ENCODE measurements at regions not wholly inside any gene's neighbourhood (a gene's known extent, or its start where the extent isn't known, plus 50 kb on each side); places are given as distances from the start of the nearest gene placed in this dataset.
A peak's percentile ranks its signal among the peaks of the same experiment; 100 is the strongest.

GRCh38 chr7:35985126-35985754 is 167.8 kb upstream of the EEPD1 start:
- no peaks in the 10 kb centered on the region for H3K27me3 ChIP-seq (replicated peaks in 2 of 5; ENCODE audit: control insufficient read depth in 4 of 5, insufficient read depth in 5 of 5, low read length in 4 of 5)
- no peaks in the 10 kb centered on the region for H3K4me1 ChIP-seq (ENCODE audit: control extremely low read depth in 1 of 4, control insufficient read depth in 4 of 4, insufficient read depth in 4 of 4, low read length in 3 of 4)
- CTCF ChIA-PET = interaction anchor here (0.5 to 4.5 kb wide), 23 partner anchors 9 to 1197 kb away, joined by 3 to 137 read pairs (median 4); no protein-coding TSS in a partner anchor
- no peak overlapping the region for H3K27ac ChIP-seq (ENCODE audit: insufficient read depth in 1 of 2, low read depth in 1 of 2, low read length in 2 of 2, poor library complexity in 1 of 2, severe bottlenecking in 2 of 2)
- no peak overlapping the region for H3K4me3 ChIP-seq (ENCODE audit: control insufficient read depth in 1 of 7, extremely low read depth in 1 of 7, insufficient read depth in 4 of 7, low read depth in 2 of 7, low read length in 6 of 7)
- H3K36me3 ChIP-seq (ENCODE audit: control insufficient read depth in 4 of 4, insufficient read depth in 4 of 4, low read length in 3 of 4) = no peaks in the 10 kb centered on the region
- POLR2A ChIA-PET = no interaction called here
- DNase-seq = peak; percentile 72 to 87 (median 80)
- H3K9me3 ChIP-seq (ENCODE audit: control extremely low read depth in 1 of 5, control insufficient read depth in 4 of 5, insufficient read depth in 2 of 5, low read depth in 1 of 5, low read length in 4 of 5) = no peaks in the 10 kb centered on the region
- WGBS (ENCODE audit: insufficient coverage) = 29% methylated on average over 6 of the region's 7 CpGs

GRCh38 chr7:35987016-35987415 is 166.0 kb upstream of the EEPD1 start:
- H3K4me1 ChIP-seq (ENCODE audit: control extremely low read depth in 1 of 4, control insufficient read depth in 4 of 4, insufficient read depth in 4 of 4, low read length in 3 of 4) = no peaks in the 10 kb centered on the region
- H3K27ac ChIP-seq (ENCODE audit: insufficient read depth in 1 of 2, low read depth in 1 of 2, low read length in 2 of 2, poor library complexity in 1 of 2, severe bottlenecking in 2 of 2) = no peak overlapping the region
- POLR2A ChIA-PET = no interaction called here
- no peak for DNase-seq
- H3K36me3 ChIP-seq (ENCODE audit: control insufficient read depth in 4 of 4, insufficient read depth in 4 of 4, low read length in 3 of 4) = no peaks in the 10 kb centered on the region
- H3K27me3 ChIP-seq (replicated peaks in 2 of 5; ENCODE audit: control insufficient read depth in 4 of 5, insufficient read depth in 5 of 5, low read length in 4 of 5) = no peaks in the 10 kb centered on the region
- H3K9me3 ChIP-seq (ENCODE audit: control extremely low read depth in 1 of 5, control insufficient read depth in 4 of 5, insufficient read depth in 2 of 5, low read depth in 1 of 5, low read length in 4 of 5) = no peaks in the 10 kb centered on the region
- no peak overlapping the region for H3K4me3 ChIP-seq (ENCODE audit: control insufficient read depth in 1 of 7, extremely low read depth in 1 of 7, insufficient read depth in 4 of 7, low read depth in 2 of 7, low read length in 6 of 7)
- WGBS (ENCODE audit: insufficient coverage) = 94% methylated on average over 2 of the region's 6 CpGs
- CTCF ChIA-PET = interaction anchor here (2.6 to 4.5 kb wide), 3 partner anchors 11 to 333 kb away, joined by 8 to 137 read pairs (median 52); no protein-coding TSS in a partner anchor

- DNase-seq = no peak
- ChIA-PET CTCF (interaction anchor here (1.2 kb wide), 1 partner anchor 304 kb away, joined by 4 read pairs; no protein-coding TSS in a partner anchor), POLR2A (no interaction called here)
- Histone ChIP-seq H3K4me1 (ENCODE audit: control extremely low read depth in 1 of 4, control insufficient read depth in 4 of 4, insufficient read depth in 4 of 4, low read length in 3 of 4) (no peaks in the 10 kb centered on the region), H3K36me3 (ENCODE audit: control insufficient read depth in 4 of 4, insufficient read depth in 4 of 4, low read length in 3 of 4) (no peaks in the 10 kb centered on the region), H3K27me3 (replicated peaks in 2 of 5; ENCODE audit: control insufficient read depth in 4 of 5, insufficient read depth in 5 of 5, low read length in 4 of 5) (no peaks in the 10 kb centered on the region), H3K27ac (ENCODE audit: insufficient read depth in 1 of 2, low read depth in 1 of 2, low read length in 2 of 2, poor library complexity in 1 of 2, severe bottlenecking in 2 of 2) (no peak overlapping the region), H3K9me3 (ENCODE audit: control extremely low read depth in 1 of 5, control insufficient read depth in 4 of 5, insufficient read depth in 2 of 5, low read depth in 1 of 5, low read length in 4 of 5) (no peaks in the 10 kb centered on the region), H3K4me3 (ENCODE audit: control insufficient read depth in 1 of 7, extremely low read depth in 1 of 7, insufficient read depth in 4 of 7, low read depth in 2 of 7, low read length in 6 of 7) (no peak overlapping the region)
- WGBS (ENCODE audit: insufficient coverage) = 100% methylated on average over 4 of the region's 5 CpGs
Measured at GRCh38 chr7:35988105-35988504, 164.9 kb upstream of the EEPD1 start.

DNA sequence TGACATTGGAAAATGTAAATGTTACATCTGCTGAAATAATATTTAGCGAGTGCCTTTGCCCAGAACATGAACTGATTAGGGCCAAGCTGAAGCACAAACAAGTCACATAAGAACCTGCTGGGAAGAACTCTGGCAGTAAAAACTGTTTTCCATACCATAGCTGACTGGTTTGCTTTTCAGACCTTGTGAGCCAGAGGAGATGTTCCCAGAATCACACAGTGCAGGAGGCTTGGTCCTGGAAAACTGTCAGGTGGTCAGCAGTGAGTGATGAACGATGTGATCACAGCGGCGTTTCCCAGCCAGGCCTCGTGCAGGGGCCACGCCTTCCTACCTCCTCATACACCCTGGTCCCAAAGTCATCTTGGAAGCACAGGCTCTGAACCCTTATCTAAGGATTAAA is 164.2 kb upstream of the EEPD1 start:
- no peak for DNase-seq
- no peaks in the 10 kb centered on the region for H3K36me3 ChIP-seq (ENCODE audit: control insufficient read depth in 4 of 4, insufficient read depth in 4 of 4, low read length in 3 of 4)
- POLR2A ChIA-PET = no interaction called here
- H3K4me1 ChIP-seq (ENCODE audit: control extremely low read depth in 1 of 4, control insufficient read depth in 4 of 4, insufficient read depth in 4 of 4, low read length in 3 of 4) = no peaks in the 10 kb centered on the region
- no peak overlapping the region for H3K4me3 ChIP-seq (ENCODE audit: control insufficient read depth in 1 of 7, extremely low read depth in 1 of 7, insufficient read depth in 4 of 7, low read depth in 2 of 7, low read length in 6 of 7)
- WGBS (ENCODE audit: insufficient coverage) = 86% methylated on average over 5 of the region's 6 CpGs
- no peaks in the 10 kb centered on the region for H3K27me3 ChIP-seq (replicated peaks in 2 of 5; ENCODE audit: control insufficient read depth in 4 of 5, insufficient read depth in 5 of 5, low read length in 4 of 5)
- CTCF ChIA-PET = interaction anchor here (1.2 to 1.4 kb wide), 2 partner anchors 301 to 303 kb away, joined by 3 to 4 read pairs; no protein-coding TSS in a partner anchor
- H3K27ac ChIP-seq (ENCODE audit: insufficient read depth in 1 of 2, low read depth in 1 of 2, low read length in 2 of 2, poor library complexity in 1 of 2, severe bottlenecking in 2 of 2) = no peak overlapping the region
- no peaks in the 10 kb centered on the region for H3K9me3 ChIP-seq (ENCODE audit: control extremely low read depth in 1 of 5, control insufficient read depth in 4 of 5, insufficient read depth in 2 of 5, low read depth in 1 of 5, low read length in 4 of 5)

GRCh38 chr7:35991511-35992232 is 161.4 kb upstream of the EEPD1 start:
- Histone ChIP-seq H3K9me3 (ENCODE audit: control extremely low read depth in 1 of 5, control insufficient read depth in 4 of 5, insufficient read depth in 2 of 5, low read depth in 1 of 5, low read length in 4 of 5) (no peaks in the 10 kb centered on the region), H3K27me3 (replicated peaks in 2 of 5; ENCODE audit: control insufficient read depth in 4 of 5, insufficient read depth in 5 of 5, low read length in 4 of 5) (no peaks in the 10 kb centered on the region), H3K36me3 (ENCODE audit: control insufficient read depth in 4 of 4, insufficient read depth in 4 of 4, low read length in 3 of 4) (no peaks in the 10 kb centered on the region), H3K27ac (ENCODE audit: insufficient read depth in 1 of 2, low read depth in 1 of 2, low read length in 2 of 2, poor library complexity in 1 of 2, severe bottlenecking in 2 of 2) (no peak overlapping the region), H3K4me3 (ENCODE audit: control insufficient read depth in 1 of 7, extremely low read depth in 1 of 7, insufficient read depth in 4 of 7, low read depth in 2 of 7, low read length in 6 of 7) (no peak overlapping the region), H3K4me1 (ENCODE audit: control extremely low read depth in 1 of 4, control insufficient read depth in 4 of 4, insufficient read depth in 4 of 4, low read length in 3 of 4) (no peaks in the 10 kb centered on the region)
- 100% methylated on average over 2 of the region's 6 CpGs for WGBS (ENCODE audit: insufficient coverage)
- DNase-seq = no peak
- ChIA-PET POLR2A (no interaction called here), CTCF (no interaction called here)

DNA sequence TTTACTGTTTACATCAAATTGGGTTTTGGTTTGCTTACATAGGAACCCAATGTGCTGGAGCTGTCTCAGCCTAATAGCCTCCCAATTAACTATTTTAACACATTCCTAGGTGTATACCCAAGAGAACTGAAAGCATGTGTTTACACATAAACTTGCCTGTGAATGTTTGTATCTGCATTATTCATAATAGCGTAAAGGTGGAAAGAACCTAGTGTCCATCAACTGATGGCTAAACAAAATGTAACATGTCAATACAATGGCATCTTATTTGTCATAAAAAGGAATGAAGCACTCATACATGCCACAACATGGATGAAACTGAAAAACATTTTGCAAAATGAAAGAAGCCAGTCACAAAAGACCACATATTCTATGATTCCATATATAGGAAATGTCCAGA is 160.6 kb upstream of the EEPD1 start:
- CTCF ChIA-PET = no interaction called here
- no peaks in the 10 kb centered on the region for H3K27me3 ChIP-seq (replicated peaks in 2 of 5; ENCODE audit: control insufficient read depth in 4 of 5, insufficient read depth in 5 of 5, low read length in 4 of 5)
- no peaks in the 10 kb centered on the region for H3K9me3 ChIP-seq (ENCODE audit: control extremely low read depth in 1 of 5, control insufficient read depth in 4 of 5, insufficient read depth in 2 of 5, low read depth in 1 of 5, low read length in 4 of 5)
- POLR2A ChIA-PET = no interaction called here
- no peak overlapping the region for H3K4me3 ChIP-seq (ENCODE audit: control insufficient read depth in 1 of 7, extremely low read depth in 1 of 7, insufficient read depth in 4 of 7, low read depth in 2 of 7, low read length in 6 of 7)
- H3K27ac ChIP-seq (ENCODE audit: insufficient read depth in 1 of 2, low read depth in 1 of 2, low read length in 2 of 2, poor library complexity in 1 of 2, severe bottlenecking in 2 of 2) = no peak overlapping the region
- H3K4me1 ChIP-seq (ENCODE audit: control extremely low read depth in 1 of 4, control insufficient read depth in 4 of 4, insufficient read depth in 4 of 4, low read length in 3 of 4) = no peaks in the 10 kb centered on the region
- no peak for DNase-seq
- WGBS (ENCODE audit: insufficient coverage) = no CpG with 5 or more reads among the region's 1 CpG
- H3K36me3 ChIP-seq (ENCODE audit: control insufficient read depth in 4 of 4, insufficient read depth in 4 of 4, low read length in 3 of 4) = no peaks in the 10 kb centered on the region

- H3K4me3 ChIP-seq (ENCODE audit: control insufficient read depth in 1 of 7, extremely low read depth in 1 of 7, insufficient read depth in 4 of 7, low read depth in 2 of 7, low read length in 6 of 7) = no peak overlapping the region
- H3K36me3 ChIP-seq (ENCODE audit: control insufficient read depth in 4 of 4, insufficient read depth in 4 of 4, low read length in 3 of 4) = no peaks in the 10 kb centered on the region
- no peaks in the 10 kb centered on the region for H3K27me3 ChIP-seq (replicated peaks in 2 of 5; ENCODE audit: control insufficient read depth in 4 of 5, insufficient read depth in 5 of 5, low read length in 4 of 5)
- no peak for DNase-seq
- H3K4me1 ChIP-seq (ENCODE audit: control extremely low read depth in 1 of 4, control insufficient read depth in 4 of 4, insufficient read depth in 4 of 4, low read length in 3 of 4) = no peaks in the 10 kb centered on the region
- no peaks in the 10 kb centered on the region for H3K9me3 ChIP-seq (ENCODE audit: control extremely low read depth in 1 of 5, control insufficient read depth in 4 of 5, insufficient read depth in 2 of 5, low read depth in 1 of 5, low read length in 4 of 5)
- POLR2A ChIA-PET = no interaction called here
- CTCF ChIA-PET = no interaction called here
- H3K27ac ChIP-seq (ENCODE audit: insufficient read depth in 1 of 2, low read depth in 1 of 2, low read length in 2 of 2, poor library complexity in 1 of 2, severe bottlenecking in 2 of 2) = no peak overlapping the region
- WGBS (ENCODE audit: insufficient coverage) = no CpG with 5 or more reads among the region's 2 CpGs
Measured at GRCh38 chr7:35993113-35993512, 159.9 kb upstream of the EEPD1 start.
